OCI-LY7 (cell line): ENCODE measurements at regions not wholly inside any gene's neighbourhood (a gene's known extent, or its start where the extent isn't known, plus 50 kb on each side); places are given as distances from the start of the nearest gene placed in this dataset.

Experiments
- BruUV-seq: library from RNA; stranded (reverse); fragments of 400-500 nt; replicated peaks from 2 replicates; lab custom pipeline; 2021; lab: Mats Ljungman, UMichigan
- CTCF ChIA-PET: fragments of 300-600 bp; sonication (Branson Sonifier 250); formaldehyde crosslinking; loops from one replicate; lab custom pipeline; 2022; ENCODE audit warnings: antibody characterized with exemption; ENCODE audit not compliant: unreplicated experiment; lab: Charles Lee
- POLR2A ChIA-PET: fragments of 300-600 bp; sonication (Branson Sonifier 250); formaldehyde crosslinking; loops from one replicate; lab custom pipeline; 2022; ENCODE audit warnings: antibody characterized with exemption; lab: Charles Lee
- DNase-seq: peaks from one replicate; pipeline ENCODE4 v3.0.0-alpha.2; 2015; ENCODE audit warnings: low spot score
- H2AFZ ChIP-seq: fragments of 200-600 bp; sonication (generic), shearing (Covaris generic); 2 replicates; pipeline ENCODE4 v1.6.1; 2014; ENCODE audit warnings: mild to moderate bottlenecking, antibody characterized with exemption, low read length, moderate library complexity
- H3K27ac ChIP-seq: fragments of 200-600 bp; sonication (generic); 2 replicates; pipeline ENCODE4 v1.5.1; 2014; ENCODE audit warnings: mixed run types, low read depth, mild to moderate bottlenecking, moderate library complexity, low read length, inconsistent platforms; ENCODE audit not compliant: poor library complexity, severe bottlenecking
- H3K36me3 ChIP-seq: fragments of 200-600 bp; sonication (generic); 2 replicates; pipeline ENCODE4 v1.6.1; 2014; ENCODE audit warnings: mild to moderate bottlenecking, antibody characterized with exemption, low read length, moderate library complexity, mixed read lengths; ENCODE audit not compliant: insufficient read depth
- H3K4me1 ChIP-seq: fragments of 200-600 bp; sonication (generic); 2 replicates; pipeline ENCODE4 v1.5.1; 2014; ENCODE audit warnings: mild to moderate bottlenecking, low read length; ENCODE audit not compliant: insufficient read depth, poor library complexity, severe bottlenecking
- H3K4me2 ChIP-seq: fragments of 200-600 bp; sonication (generic); 2 replicates; pipeline ENCODE4 v1.6.1; 2014; ENCODE audit warnings: mild to moderate bottlenecking, low read length
- H3K4me3 ChIP-seq: fragments of 200-600 bp; sonication (generic); 2 replicates; pipeline ENCODE4 v1.5.1; 2014; ENCODE audit warnings: mild to moderate bottlenecking, low read depth, low read length; ENCODE audit not compliant: poor library complexity, severe bottlenecking
- H3K79me2 ChIP-seq: fragments of 200-600 bp; sonication (generic); 2 replicates; pipeline ENCODE4 v1.6.1; 2016; ENCODE audit warnings: low read depth, mild to moderate bottlenecking, low read length, moderate library complexity, mixed read lengths; ENCODE audit not compliant: insufficient read depth
- H3K9me2 ChIP-seq: fragments of 200-600 bp; sonication (generic); 2 replicates; pipeline ENCODE4 v1.6.1; 2016; ENCODE audit warnings: mild to moderate bottlenecking, low read length, mixed read lengths; ENCODE audit not compliant: insufficient read depth
- H3K9me3 ChIP-seq: fragments of 200-600 bp; sonication (generic); 2 replicates; pipeline ENCODE4 v1.6.1; 2014; ENCODE audit warnings: mild to moderate bottlenecking, mixed run types, low read length, mixed read lengths
- H4K20me1 ChIP-seq: fragments of 200-600 bp; sonication (generic); 2 replicates; pipeline ENCODE4 v1.6.1; 2014; ENCODE audit warnings: mild to moderate bottlenecking, antibody characterized with exemption, low read length, moderate library complexity, mixed read lengths; ENCODE audit not compliant: insufficient read depth
- CTCF ChIP-seq: fragments of 200-600 bp; sonication (generic); conservative IDR thresholded peaks from 2 replicates; pipeline ENCODE4 v1.5.1; 2014; ENCODE audit warnings: mild to moderate bottlenecking, antibody characterized with exemption, low read length, moderate library complexity, mixed read lengths
- EZH2phosphoT487 ChIP-seq: fragments of 200-600 bp; sonication (generic); IDR thresholded peaks from 2 replicates; pipeline ENCODE4 v1.6.1; 2018; ENCODE audit warnings: low read depth, borderline replicate concordance, mild to moderate bottlenecking, mixed run types, antibody characterized with exemption, low read length, moderate library complexity, mixed read lengths
- intact Hi-C: fragments of 100-400 bp; cut with micrococcal nuclease; formaldehyde crosslinking; loops from one replicate; pipeline ENCODE4 v1.10.0; 2022; ENCODE audit not compliant: unreplicated experiment

GRCh38 chr3:144433006-144433405 lies 461.4 kb downstream of the DIPK2A start:
- no peak overlapping the region for H2AFZ ChIP-seq
- H3K4me2 ChIP-seq, result no peak overlapping the region
- POLR2A ChIA-PET, result no interaction called here
- no TSS peak for BruUV-seq
- H3K9me3 ChIP-seq, result no peaks in the 10 kb centered on the region
- CTCF ChIA-PET, result no interaction called here
- no peaks in the 10 kb centered on the region for H3K36me3 ChIP-seq
- DNase-seq, result no peak
- no peaks in the 10 kb centered on the region for H4K20me1 ChIP-seq
- no peak overlapping the region for H3K27ac ChIP-seq
- no peaks in the 10 kb centered on the region for H3K79me2 ChIP-seq
- H3K9me2 ChIP-seq, result no peaks in the 10 kb centered on the region
- no peaks in the 10 kb centered on the region for H3K4me1 ChIP-seq
- intact Hi-C loops, result no loop called here
- H3K4me3 ChIP-seq, result no peak overlapping the region
- TF ChIP-seq CTCF (no peak), EZH2phosphoT487 (no peak)

GRCh38 chr3:144437989-144438388 lies 466.4 kb downstream of the DIPK2A start:
- ChIA-PET POLR2A (no interaction called here), CTCF (no interaction called here)
- no peak for DNase-seq
- Histone ChIP-seq H3K4me1 (no peaks in the 10 kb centered on the region), H3K79me2 (no peaks in the 10 kb centered on the region), H4K20me1 (no peaks in the 10 kb centered on the region), H3K4me2 (no peak overlapping the region), H3K4me3 (no peak overlapping the region), H3K36me3 (no peaks in the 10 kb centered on the region), H2AFZ (no peak overlapping the region), H3K27ac (no peak overlapping the region), H3K9me2 (no peaks in the 10 kb centered on the region), H3K9me3 (no peaks in the 10 kb centered on the region)
- intact Hi-C loops, result no loop called here
- BruUV-seq, result no TSS peak
- TF ChIP-seq EZH2phosphoT487 (no peak), CTCF (no peak)

GRCh38 chr3:144444061-144444460 lies 472.4 kb downstream of the DIPK2A start:
- H2AFZ ChIP-seq, result no peak overlapping the region
- H3K4me1 ChIP-seq, result no peaks in the 10 kb centered on the region
- H3K9me3 ChIP-seq, result no peaks in the 10 kb centered on the region
- intact Hi-C loops, result no loop called here
- CTCF ChIA-PET, result no interaction called here
- no peaks in the 10 kb centered on the region for H3K9me2 ChIP-seq
- H4K20me1 ChIP-seq, result no peaks in the 10 kb centered on the region
- no peak overlapping the region for H3K27ac ChIP-seq
- POLR2A ChIA-PET, result interaction anchor here (0.7 to 1.2 kb wide), 2 partner anchors 9 to 1763 kb away, joined by 3 read pairs; no protein-coding TSS in a partner anchor
- no TSS peak for BruUV-seq
- H3K4me3 ChIP-seq, result no peak overlapping the region
- H3K79me2 ChIP-seq, result no peaks in the 10 kb centered on the region
- H3K36me3 ChIP-seq, result no peaks in the 10 kb centered on the region
- no peak for TF ChIP-seq EZH2phosphoT487
- TF ChIP-seq CTCF, result no peak
- no peak overlapping the region for H3K4me2 ChIP-seq
- DNase-seq, result no peak
